ENCODE measurements at regions not wholly inside any gene's neighbourhood (a gene's known extent, or its start where the extent isn't known, plus 50 kb on each side); places are given as distances from the start of the nearest gene placed in this dataset.

DNA sequence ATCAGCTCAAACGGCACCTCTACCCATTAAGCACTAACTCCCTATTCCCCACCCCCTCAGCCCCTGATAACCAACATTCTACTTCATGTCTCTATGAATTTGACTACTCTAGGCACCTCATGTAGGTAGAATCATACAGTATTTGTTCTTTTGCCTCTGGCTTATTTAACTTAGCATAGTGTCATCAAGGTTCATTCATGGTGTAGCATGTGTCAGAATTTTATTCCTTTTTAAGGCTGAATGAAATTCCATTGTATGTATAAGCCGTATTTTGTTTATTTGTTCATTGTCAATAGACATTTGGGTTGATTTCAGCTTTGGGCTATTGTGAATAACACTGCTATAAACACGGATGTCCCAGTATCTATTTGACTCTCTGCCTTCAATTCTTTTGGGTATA, 794.9 kb upstream of the SOX9 start:
- Histone ChIP-seq H3K14ac (ENCODE audit: insufficient read length) (no peak overlapping the region), H4K20me1 (replicated peaks in 1 of 2; ENCODE audit: control insufficient read depth in 1 of 2, insufficient read depth in 2 of 2, low read length in 2 of 2) (no peaks in the 10 kb centered on the region), H4K8ac (ENCODE audit: extremely low read depth, insufficient read depth, low read length) (no peak overlapping the region), H3K27ac (ENCODE audit: low read depth, low read length) (no peak overlapping the region), H4K5ac (ENCODE audit: insufficient read length, low read depth, low read length) (no peak overlapping the region), H2BK15ac (ENCODE audit: low read length) (no peak overlapping the region), H3K4me1 (replicated peaks in 1 of 4; ENCODE audit: control insufficient read depth in 3 of 4, insufficient read depth in 4 of 4, low read length in 3 of 4) (no peaks in the 10 kb centered on the region), H2BK20ac (ENCODE audit: low read length) (no peak overlapping the region), H3K36me3 (ENCODE audit: control insufficient read depth in 2 of 4, insufficient read depth in 4 of 4, low read length in 3 of 4) (no peaks in the 10 kb centered on the region), H3K79me2 (ENCODE audit: control insufficient read depth in 1 of 2, insufficient read depth in 2 of 2, low read length in 2 of 2) (no peaks in the 10 kb centered on the region), H2BK12ac (ENCODE audit: low read depth, low read length) (no peak overlapping the region), H2AK5ac (ENCODE audit: low read depth, low read length) (no peak overlapping the region), H3K9me3 (ENCODE audit: insufficient read depth in 2 of 2, low read depth in 1 of 2, low read length in 1 of 2) (no peaks in the 10 kb centered on the region), H3K23ac (ENCODE audit: insufficient read length) (no peak overlapping the region), H3K23me2 (ENCODE audit: low read depth, low read length) (no peaks in the 10 kb centered on the region), H3K4me3 (ENCODE audit: extremely low read depth in 1 of 4, insufficient read depth in 2 of 4, low read depth in 3 of 4, low read length in 4 of 4) (no peak overlapping the region), H3K4me2 (ENCODE audit: insufficient read depth in 1 of 2, low read depth in 2 of 2, low read length in 2 of 2) (no peak overlapping the region), H2BK5ac (ENCODE audit: low read depth, low read length) (no peak overlapping the region), H3K9ac (replicated peaks in 1 of 4; ENCODE audit: extremely low read depth in 1 of 4, low read depth in 3 of 4, low read length in 3 of 4) (no peak overlapping the region), H3K27me3 (replicated peaks in 1 of 4; ENCODE audit: control insufficient read depth in 3 of 4, extremely low read depth in 1 of 4, insufficient read depth in 3 of 4, low read length in 3 of 4) (no peaks in the 10 kb centered on the region), H3K56ac (replicated peaks; ENCODE audit: insufficient read length, low read depth, low read length) (no peak overlapping the region), H2BK120ac (replicated peaks; ENCODE audit: low read depth, low read length) (no peak overlapping the region), H3K4ac (replicated peaks; ENCODE audit: insufficient read length, low read depth, low read length) (no peak overlapping the region), H4K91ac (replicated peaks; ENCODE audit: insufficient read length, low read length) (no peak overlapping the region), H2AFZ (ENCODE audit: low read length) (no peak overlapping the region), H3K18ac (ENCODE audit: extremely low read depth, low read length) (no peak overlapping the region), H3K79me1 (ENCODE audit: low read depth, low read length) (no peaks in the 10 kb centered on the region)
- ChIA-PET CTCF (ENCODE audit: partially characterized antibody) (no interaction called here), POLR2A (ENCODE audit: partially characterized antibody) (no interaction called here)
- FAIRE-seq, result no peak
- no peak for DNase-seq (ENCODE audit: low read depth in 1 of 2, low spot score in 2 of 2)
- 96% methylated on average over 3 of the region's 3 CpGs; no CpG with 5 or more reads in 1 of the 2 experiments for WGBS, 2 experiments (ENCODE audit: extremely low coverage in 1 of 2, insufficient coverage in 1 of 2, insufficient read length in 1 of 2, insufficient replicate concordance in 2 of 2, low coverage in 1 of 2, low lambda C conversion rate in 2 of 2, missing lambda C conversion rate in 1 of 2)
- TF ChIP-seq POU5F1 (IDR thresholded peaks at IDR 0.05; ENCODE audit: low read depth, low read length) (no peak), YY1 (IDR thresholded peaks at IDR 0.05; ENCODE audit: low read depth, low read length) (no peak), TAF7 (optimal IDR thresholded peaks at IDR 0.05; ENCODE audit: borderline replicate concordance, low read depth, low read length) (no peak), SUZ12 (IDR thresholded peaks at IDR 0.05; ENCODE audit: low read length) (no peak), RAD21 (IDR thresholded peaks at IDR 0.05 in 1 of 2, conservative IDR thresholded peaks at IDR 0.05 in 1 of 2; ENCODE audit: low read depth in 2 of 2, low read length in 2 of 2) (no peak), KDM1A (IDR thresholded peaks at IDR 0.05; ENCODE audit: borderline replicate concordance, low read length) (no peak), HDAC6 (IDR thresholded peaks at IDR 0.05; ENCODE audit: low read depth, low read length) (no peak), NRF1 (IDR thresholded peaks at IDR 0.05; ENCODE audit: low read depth, low read length) (no peak), SAP30 (IDR thresholded peaks at IDR 0.05; ENCODE audit: insufficient read depth, insufficient replicate concordance, low read length) (no peak), SP4 (IDR thresholded peaks at IDR 0.05; ENCODE audit: low read length) (no peak), GTF2F1 (IDR thresholded peaks at IDR 0.05; ENCODE audit: borderline replicate concordance, low read depth, low read length) (no peak)
- TF ChIP-seq, protein P1, sequence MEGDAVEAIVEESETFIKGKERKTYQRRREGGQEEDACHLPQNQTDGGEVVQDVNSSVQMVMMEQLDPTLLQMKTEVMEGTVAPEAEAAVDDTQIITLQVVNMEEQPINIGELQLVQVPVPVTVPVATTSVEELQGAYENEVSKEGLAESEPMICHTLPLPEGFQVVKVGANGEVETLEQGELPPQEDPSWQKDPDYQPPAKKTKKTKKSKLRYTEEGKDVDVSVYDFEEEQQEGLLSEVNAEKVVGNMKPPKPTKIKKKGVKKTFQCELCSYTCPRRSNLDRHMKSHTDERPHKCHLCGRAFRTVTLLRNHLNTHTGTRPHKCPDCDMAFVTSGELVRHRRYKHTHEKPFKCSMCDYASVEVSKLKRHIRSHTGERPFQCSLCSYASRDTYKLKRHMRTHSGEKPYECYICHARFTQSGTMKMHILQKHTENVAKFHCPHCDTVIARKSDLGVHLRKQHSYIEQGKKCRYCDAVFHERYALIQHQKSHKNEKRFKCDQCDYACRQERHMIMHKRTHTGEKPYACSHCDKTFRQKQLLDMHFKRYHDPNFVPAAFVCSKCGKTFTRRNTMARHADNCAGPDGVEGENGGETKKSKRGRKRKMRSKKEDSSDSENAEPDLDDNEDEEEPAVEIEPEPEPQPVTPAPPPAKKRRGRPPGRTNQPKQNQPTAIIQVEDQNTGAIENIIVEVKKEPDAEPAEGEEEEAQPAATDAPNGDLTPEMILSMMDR (IDR thresholded peaks at IDR 0.05; ENCODE audit: control extremely low read depth in 1 of 3, insufficient read depth in 1 of 3, low read depth in 1 of 3, low read length in 3 of 3), result no peak
